ENCODE measurements at regions not wholly inside any gene's neighbourhood (a gene's known extent, or its start where the extent isn't known, plus 50 kb on each side); places are given as distances from the start of the nearest gene placed in this dataset.

- TF ChIP-seq, protein P1, sequence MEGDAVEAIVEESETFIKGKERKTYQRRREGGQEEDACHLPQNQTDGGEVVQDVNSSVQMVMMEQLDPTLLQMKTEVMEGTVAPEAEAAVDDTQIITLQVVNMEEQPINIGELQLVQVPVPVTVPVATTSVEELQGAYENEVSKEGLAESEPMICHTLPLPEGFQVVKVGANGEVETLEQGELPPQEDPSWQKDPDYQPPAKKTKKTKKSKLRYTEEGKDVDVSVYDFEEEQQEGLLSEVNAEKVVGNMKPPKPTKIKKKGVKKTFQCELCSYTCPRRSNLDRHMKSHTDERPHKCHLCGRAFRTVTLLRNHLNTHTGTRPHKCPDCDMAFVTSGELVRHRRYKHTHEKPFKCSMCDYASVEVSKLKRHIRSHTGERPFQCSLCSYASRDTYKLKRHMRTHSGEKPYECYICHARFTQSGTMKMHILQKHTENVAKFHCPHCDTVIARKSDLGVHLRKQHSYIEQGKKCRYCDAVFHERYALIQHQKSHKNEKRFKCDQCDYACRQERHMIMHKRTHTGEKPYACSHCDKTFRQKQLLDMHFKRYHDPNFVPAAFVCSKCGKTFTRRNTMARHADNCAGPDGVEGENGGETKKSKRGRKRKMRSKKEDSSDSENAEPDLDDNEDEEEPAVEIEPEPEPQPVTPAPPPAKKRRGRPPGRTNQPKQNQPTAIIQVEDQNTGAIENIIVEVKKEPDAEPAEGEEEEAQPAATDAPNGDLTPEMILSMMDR (IDR thresholded peaks at IDR 0.05): no peak
- TF ChIP-seq POLR2A (IDR thresholded peaks at IDR 0.05): no peak
Measured at GRCh38 chr2:190782264-190782663, 98.4 kb upstream of the GLS start.

Data from body of pancreas (tissue), 4 donors.